ENCODE measurements at regions not wholly inside any gene's neighbourhood (a gene's known extent, or its start where the extent isn't known, plus 50 kb on each side); places are given as distances from the start of the nearest gene placed in this dataset.

GRCh38 chr11:70631624-70632047 lies 233.3 kb downstream of the CTTN start:
- no peak for TF ChIP-seq CTCF (IDR thresholded peaks at IDR 0.05; ENCODE audit: insufficient read depth, low read depth, low read length)
- no peak for TF ChIP-seq EZH2 (IDR thresholded peaks at IDR 0.05; ENCODE audit: insufficient read depth, low read length)
